ENCODE measurements at regions not wholly inside any gene's neighbourhood (a gene's known extent, or its start where the extent isn't known, plus 50 kb on each side); places are given as distances from the start of the nearest gene placed in this dataset.

GRCh38 chr18:41126541-41127235 lies 828.3 kb upstream of the PIK3C3 start:
- TF ChIP-seq CTCF (IDR thresholded peaks at IDR 0.05) = no peak
- ATAC-seq (no peak), DNase-seq (no peak)
- H3K27ac ChIP-seq = no peak overlapping the region
- no peaks in the 10 kb centered on the region for H3K27me3 ChIP-seq (ENCODE audit: low read depth)
- intact Hi-C loops (cut with DNase I) = no loop called here
- H3K4me1 ChIP-seq = no peaks in the 10 kb centered on the region
- H3K36me3 ChIP-seq = no peaks in the 10 kb centered on the region
- no peaks in the 10 kb centered on the region for H3K9me3 ChIP-seq
- no peak overlapping the region for H3K4me3 ChIP-seq

DNA sequence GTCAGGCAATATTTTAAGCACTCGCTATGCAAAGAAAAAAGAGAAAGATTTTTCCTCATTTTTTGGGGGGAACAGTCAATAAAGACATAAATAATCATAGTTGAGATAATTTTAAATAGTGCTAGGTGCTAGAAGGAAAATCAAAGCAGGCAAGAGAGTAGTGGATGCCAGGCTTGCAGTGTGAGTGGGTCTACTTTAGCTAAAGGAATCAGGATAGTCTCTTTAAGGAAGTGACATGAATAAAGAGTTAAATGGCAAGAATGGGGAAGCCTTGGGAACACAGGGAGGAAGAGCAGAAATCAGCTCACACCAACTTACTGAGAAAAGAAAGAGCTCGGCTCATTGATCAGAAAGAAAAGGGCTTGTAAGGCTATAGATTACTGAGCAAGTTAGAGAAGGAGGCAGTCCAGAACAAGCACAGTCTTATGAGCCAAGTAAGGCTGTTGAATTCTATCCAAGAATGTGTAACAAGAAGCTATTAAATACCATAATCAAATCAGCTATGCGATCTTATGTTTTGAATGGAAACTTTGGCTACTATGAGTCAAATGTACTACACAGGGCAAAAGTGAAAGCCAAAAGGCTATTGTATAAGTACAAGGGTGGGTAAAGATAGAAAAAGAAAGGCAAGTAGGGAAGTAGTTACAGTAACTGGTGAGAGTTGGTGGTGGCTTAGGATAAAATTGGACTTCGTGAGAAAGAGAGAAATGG lies 833.8 kb upstream of the PIK3C3 start:
- no peak for DNase-seq
- H3K9me3 ChIP-seq = no peaks in the 10 kb centered on the region
- no peaks in the 10 kb centered on the region for H3K27me3 ChIP-seq (ENCODE audit: low read depth)
- no peaks in the 10 kb centered on the region for H3K4me1 ChIP-seq
- TF ChIP-seq CTCF (IDR thresholded peaks at IDR 0.05) = no peak
- no peaks in the 10 kb centered on the region for H3K36me3 ChIP-seq
- no peak overlapping the region for H3K4me3 ChIP-seq
- intact Hi-C loops (cut with DNase I) = no loop called here
- H3K27ac ChIP-seq = no peak overlapping the region
- ATAC-seq = no peak

DNA sequence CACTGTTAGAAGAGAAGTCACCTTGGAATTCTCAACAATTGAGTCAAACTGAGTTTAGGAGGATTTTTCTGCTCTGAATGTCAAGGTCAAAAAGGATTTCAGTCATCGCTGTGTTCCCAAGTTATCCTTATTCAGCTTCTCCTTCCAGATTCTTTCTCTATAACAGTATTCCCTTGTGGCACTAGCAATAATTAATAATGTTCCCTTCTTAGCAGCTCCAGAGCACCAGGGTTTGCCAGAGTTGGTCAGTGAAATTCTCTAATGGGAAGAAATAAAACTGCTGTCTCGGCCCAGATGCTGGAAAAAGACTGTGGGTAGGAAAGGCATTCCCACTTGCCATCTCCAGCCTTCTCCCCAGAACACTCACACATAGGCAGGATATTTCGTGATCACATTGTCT lies 836.0 kb upstream of the PIK3C3 start:
- no peaks in the 10 kb centered on the region for H3K9me3 ChIP-seq
- H3K27ac ChIP-seq = no peak overlapping the region
- TF ChIP-seq CTCF (IDR thresholded peaks at IDR 0.05) = no peak
- no peak for DNase-seq
- H3K4me1 ChIP-seq = no peaks in the 10 kb centered on the region
- ATAC-seq = no peak
- intact Hi-C loops (cut with DNase I) = no loop called here
- H3K4me3 ChIP-seq = no peak overlapping the region
- H3K27me3 ChIP-seq (ENCODE audit: low read depth) = no peaks in the 10 kb centered on the region
- no peaks in the 10 kb centered on the region for H3K36me3 ChIP-seq

DNA sequence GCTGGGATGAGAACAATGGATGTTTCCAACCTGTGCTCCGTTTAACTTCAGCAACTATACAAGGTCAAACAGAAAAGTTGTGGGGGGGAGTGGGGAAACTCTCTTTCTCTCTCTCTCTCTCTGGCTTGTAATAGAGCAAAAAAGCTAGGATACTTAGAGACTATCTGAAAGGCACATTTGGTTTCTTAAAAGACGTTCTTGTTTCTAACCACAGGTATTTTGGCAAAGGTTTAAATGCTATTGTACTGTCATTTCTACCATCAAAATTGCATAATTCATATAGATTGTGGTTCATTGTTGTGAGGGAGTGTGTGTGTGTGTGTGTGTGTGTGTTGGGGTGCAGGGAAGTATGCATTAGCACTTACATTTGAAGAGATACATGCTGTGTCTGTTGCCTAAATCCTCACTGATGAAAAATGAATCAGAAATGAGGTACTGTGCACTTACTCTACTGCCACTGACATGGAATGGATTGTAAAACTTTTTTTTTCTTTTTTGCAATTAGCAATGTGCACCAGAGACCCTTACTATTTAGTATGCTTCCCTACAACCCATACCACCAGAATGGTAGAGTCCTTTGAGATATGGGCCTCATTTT lies 841.0 kb upstream of the PIK3C3 start:
- H3K27ac ChIP-seq = no peak overlapping the region
- intact Hi-C loops (cut with DNase I) = no loop called here

GRCh38 chr18:41099451-41099850 lies 855.6 kb upstream of the PIK3C3 start:
- ATAC-seq = no peak
- Histone ChIP-seq H3K9me3 (peaks cover 9% of the 10 kb centered on the region), H3K27ac (no peak overlapping the region), H3K36me3 (no peaks in the 10 kb centered on the region), H3K27me3 (ENCODE audit: low read depth) (no peaks in the 10 kb centered on the region), H3K4me1 (no peaks in the 10 kb centered on the region), H3K4me3 (no peak overlapping the region)
- intact Hi-C loops (cut with DNase I) = no loop called here
- DNase-seq = no peak
- no peak for TF ChIP-seq CTCF (IDR thresholded peaks at IDR 0.05)

More for the DNA sequence above, 841.0 kb upstream of the PIK3C3 start:
- H3K36me3 ChIP-seq = no peaks in the 10 kb centered on the region
- no peak for TF ChIP-seq CTCF (IDR thresholded peaks at IDR 0.05)
- H3K4me3 ChIP-seq = no peak overlapping the region
- ATAC-seq (no peak), DNase-seq (no peak)
- H3K9me3 ChIP-seq = no peaks in the 10 kb centered on the region
- no peaks in the 10 kb centered on the region for H3K27me3 ChIP-seq (ENCODE audit: low read depth)
- no peaks in the 10 kb centered on the region for H3K4me1 ChIP-seq
